Peyer's patch (tissue), 4 donors: ENCODE measurements at regions not wholly inside any gene's neighbourhood (a gene's known extent, or its start where the extent isn't known, plus 50 kb on each side); places are given as distances from the start of the nearest gene placed in this dataset.

Source experiments
- DNase-seq, 3 donors: peaks; one replicate each; pipeline ENCODE4 v3.0.0-alpha.2; 2017 to 2019
- H3K27ac ChIP-seq, 4 donors: fragments of 200-600 bp; sonication (generic); one replicate each; pipeline ENCODE4 v1.5.1; 2016 to 2019
- H3K27me3 ChIP-seq, 2 donors: fragments of 200-600 bp; sonication (generic); one replicate each; pipeline ENCODE4 v1.5.1; 2019
- H3K36me3 ChIP-seq, 3 donors: fragments of 200-600 bp; sonication (generic); one replicate each; pipeline ENCODE4 v1.5.1; 2016 to 2019
- H3K4me1 ChIP-seq, 4 donors: fragments of 200-600 bp; sonication (generic); one replicate each; pipeline ENCODE4 v1.5.1; 2016 to 2019
- H3K4me3 ChIP-seq, 4 donors: fragments of 200-600 bp; sonication (generic); 1 replicate in 3 of 4; 2 replicates in 1 of 4; pipeline ENCODE4 v1.5.1; 2016 to 2019; ENCODE audit warnings: mild to moderate bottlenecking in 1 of 4
- H3K9me3 ChIP-seq, 4 donors: fragments of 200-600 bp; sonication (generic); one replicate each; pipeline ENCODE4 v1.5.1; 2016 to 2019; ENCODE audit warnings: mild to moderate bottlenecking in 1 of 4
- CTCF ChIP-seq, 6 experiments: fragments of 450-650 bp in 4 of 6; fragments of 200-600 bp in 2 of 6; sonication (generic) in 1 of 6; IDR thresholded peaks; one replicate each; pipeline ENCODE4 v1.5.1; 2017 to 2019; ENCODE audit warnings: antibody characterized with exemption in 6 of 6, mild to moderate bottlenecking in 3 of 6, moderate library complexity in 1 of 6
- POLR2A ChIP-seq, 2 donors: fragments of 450-650 bp; IDR thresholded peaks; one replicate each; pipeline ENCODE4 v1.5.1; 2017; ENCODE audit warnings: antibody characterized with exemption in 2 of 2, mild to moderate bottlenecking in 2 of 2, moderate library complexity in 2 of 2

GRCh38 chr20:10157549-10157948 lies 61.1 kb upstream of the SNAP25 start:
- Histone ChIP-seq H3K27ac (no peak overlapping the region), H3K9me3 (no peaks in the 10 kb centered on the region), H3K36me3 (no peaks in the 10 kb centered on the region), H3K27me3 (no peaks in the 10 kb centered on the region), H3K4me1 (no peaks in the 10 kb centered on the region), H3K4me3 (no peak overlapping the region)
- no peak for DNase-seq
- TF ChIP-seq POLR2A (IDR thresholded peaks at IDR 0.05): no peak
- no peak for TF ChIP-seq CTCF (IDR thresholded peaks at IDR 0.05)

DNA sequence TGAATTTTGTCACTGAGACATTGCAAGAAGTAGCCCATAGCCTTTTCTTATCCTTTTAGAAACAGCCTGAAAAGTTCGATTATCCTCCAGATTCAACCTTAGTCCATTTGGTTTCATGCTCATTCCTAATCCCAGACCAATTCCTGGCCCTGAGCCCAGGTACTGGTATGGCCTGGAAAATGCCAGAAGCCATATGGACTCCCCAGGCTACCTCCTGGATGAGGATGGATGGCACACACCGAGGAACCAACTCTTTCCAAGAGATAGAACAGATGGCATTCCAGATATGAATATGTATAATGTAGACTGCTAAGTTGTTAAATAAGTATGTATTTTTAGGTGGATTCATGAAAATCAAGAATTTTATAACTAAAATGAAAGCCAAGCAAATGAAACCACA lies 51.6 kb upstream of the SNAP25 start:
- no peak for TF ChIP-seq POLR2A (IDR thresholded peaks at IDR 0.05)
- TF ChIP-seq CTCF (IDR thresholded peaks at IDR 0.05): no peak
- no peaks in the 10 kb centered on the region for H3K36me3 ChIP-seq
- H3K27ac ChIP-seq: no peak overlapping the region
- peaks cover 0 to 3% (median 0%) of the 10 kb centered on the region in 4 donors for H3K4me1 ChIP-seq
- H3K27me3 ChIP-seq: no peaks in the 10 kb centered on the region
- DNase-seq: no peak
- no peak overlapping the region for H3K4me3 ChIP-seq
- H3K9me3 ChIP-seq: no peaks in the 10 kb centered on the region

GRCh38 chr20:10167594-10167993 lies 51.0 kb upstream of the SNAP25 start:
- TF ChIP-seq POLR2A (IDR thresholded peaks at IDR 0.05) (no peak), CTCF (IDR thresholded peaks at IDR 0.05) (no peak)
- no peaks in the 10 kb centered on the region for H3K27me3 ChIP-seq
- no peak overlapping the region for H3K4me3 ChIP-seq
- no peaks in the 10 kb centered on the region for H3K9me3 ChIP-seq
- no peaks in the 10 kb centered on the region for H3K36me3 ChIP-seq
- peaks cover 0 to 8% (median 0%) of the 10 kb centered on the region in 4 donors for H3K4me1 ChIP-seq
- no peak for DNase-seq
- no peak overlapping the region for H3K27ac ChIP-seq
